Stimulated activated CD4-positive, alpha-beta T cell treated with anti-CD3 and anti-CD28 coated beads, Interleukin-12 subunit alpha, Interleukin-12 subunit beta, amount 100 ng/mL, for 24 hours (primary cell): ENCODE measurements at regions not wholly inside any gene's neighbourhood (a gene's known extent, or its start where the extent isn't known, plus 50 kb on each side); places are given as distances from the start of the nearest gene placed in this dataset.
"Not testable (repeated sequence)": the region's sequence is repeated elsewhere in the genome, so short reads cannot be mapped to it uniquely, and the experiment has no call there.

Source experiments
- DNase-seq, 2 experiments: peaks; one replicate each; pipeline ENCODE4 v3.0.0-alpha.2; 2020; ENCODE audit warnings: low read depth in 2 of 2

GRCh38 chr11:109937968-109938367, 155.2 kb upstream of the ZC3H12C start:
- DNase-seq = no peak

GRCh38 chr11:109939166-109939810, 153.9 kb upstream of the ZC3H12C start:
- no peak for DNase-seq

- DNase-seq = no peak
Measured at GRCh38 chr11:109940816-109941215, 152.4 kb upstream of the ZC3H12C start.

- no peak for DNase-seq
Measured at GRCh38 chr11:109945626-109946321, 147.4 kb upstream of the ZC3H12C start.

- peak; percentile 19 to 58 for DNase-seq
Measured at GRCh38 chr11:109946322-109946846, 146.8 kb upstream of the ZC3H12C start.

GRCh38 chr11:109954534-109954933, 138.7 kb upstream of the ZC3H12C start:
- DNase-seq = no peak

- DNase-seq = no peak
Measured at GRCh38 chr11:109956124-109956793, 136.9 kb upstream of the ZC3H12C start.

GRCh38 chr11:109957000-109957399, 136.2 kb upstream of the ZC3H12C start:
- DNase-seq = no peak

GRCh38 chr11:109957601-109958000, 135.6 kb upstream of the ZC3H12C start:
- DNase-seq = no peak

GRCh38 chr11:109958131-109958820, 134.9 kb upstream of the ZC3H12C start:
- DNase-seq = no peak

GRCh38 chr11:109958821-109959166, 134.4 kb upstream of the ZC3H12C start:
- no peak for DNase-seq

- DNase-seq = no peak
Measured at GRCh38 chr11:109960831-109961230, 132.4 kb upstream of the ZC3H12C start.

GRCh38 chr11:109961261-109961660, 131.9 kb upstream of the ZC3H12C start:
- no peak for DNase-seq

- DNase-seq = no peak
Measured at GRCh38 chr11:109963101-109963500, 130.1 kb upstream of the ZC3H12C start.

GRCh38 chr11:109964487-109964886, 128.7 kb upstream of the ZC3H12C start:
- no peak for DNase-seq

- not testable (repeated sequence) for DNase-seq
Measured at GRCh38 chr11:109965445-109965844, 127.7 kb upstream of the ZC3H12C start.

- not testable (repeated sequence) for DNase-seq
Measured at GRCh38 chr11:109965926-109966325, 127.3 kb upstream of the ZC3H12C start.

- not testable (repeated sequence) for DNase-seq
Measured at GRCh38 chr11:109967136-109967535, 126.1 kb upstream of the ZC3H12C start.

GRCh38 chr11:109968299-109968698, 124.9 kb upstream of the ZC3H12C start:
- DNase-seq = no peak

- no peak for DNase-seq
Measured at GRCh38 chr11:109968781-109969180, 124.4 kb upstream of the ZC3H12C start.

GRCh38 chr11:109970516-109971183, 122.5 kb upstream of the ZC3H12C start:
- DNase-seq = no peak

GRCh38 chr11:109971184-109971523, 122.0 kb upstream of the ZC3H12C start:
- no peak for DNase-seq
